Glutamatergic neuron (in vitro differentiated cells): ENCODE measurements at regions not wholly inside any gene's neighbourhood (a gene's known extent, or its start where the extent isn't known, plus 50 kb on each side); places are given as distances from the start of the nearest gene placed in this dataset.

ENCODE experiments used
- DNase-seq: peaks from one replicate; pipeline ENCODE4 v3.0.0; 2022
- H3K27ac Mint-ChIP-seq: one replicate; pipeline ENCODE4 v1.8.0; 2020; ENCODE audit warnings: mild to moderate bottlenecking, mixed read lengths, inconsistent platforms; ENCODE audit not compliant: unreplicated experiment
- H3K27me3 Mint-ChIP-seq: one replicate; pipeline ENCODE4 v1.8.0; 2020; ENCODE audit warnings: mild to moderate bottlenecking, moderate library complexity, mixed read lengths, inconsistent platforms; ENCODE audit not compliant: unreplicated experiment
- H3K36me3 Mint-ChIP-seq: one replicate; pipeline ENCODE4 v1.8.0; 2020; ENCODE audit warnings: mild to moderate bottlenecking, mixed read lengths, inconsistent platforms; ENCODE audit not compliant: unreplicated experiment
- H3K4me1 Mint-ChIP-seq: one replicate; pipeline ENCODE4 v1.8.0; 2020; ENCODE audit warnings: mild to moderate bottlenecking, low read depth, mixed read lengths, inconsistent platforms; ENCODE audit not compliant: unreplicated experiment
- H3K4me3 Mint-ChIP-seq: one replicate; pipeline ENCODE4 v1.8.0; 2020; ENCODE audit warnings: mild to moderate bottlenecking, mixed read lengths, inconsistent platforms; ENCODE audit not compliant: unreplicated experiment
- H3K9me3 Mint-ChIP-seq: one replicate; pipeline ENCODE4 v1.8.0; 2020; ENCODE audit warnings: mild to moderate bottlenecking, moderate library complexity, mixed read lengths, inconsistent platforms; ENCODE audit not compliant: unreplicated experiment
- TF ChIP-seq, protein P1 (sequence below): fragments of 200-600 bp; sonication (generic); IDR thresholded peaks from one replicate; pipeline ENCODE4 v1.5.0; 2021; ENCODE audit not compliant: partially characterized antibody, unreplicated experiment

- H3K27ac Mint-ChIP-seq: no peak overlapping the region
- no peaks in the 10 kb centered on the region for H3K9me3 Mint-ChIP-seq
- no peak for DNase-seq
Observed at GRCh38 chr16:26688105-26688504, 378.6 kb upstream of the C16orf82 start.

GRCh38 chr16:26688699-26689098 is 378.0 kb upstream of the C16orf82 start:
- H3K4me1 Mint-ChIP-seq: no peaks in the 10 kb centered on the region
- no peak overlapping the region for H3K4me3 Mint-ChIP-seq
- TF ChIP-seq, protein P1, sequence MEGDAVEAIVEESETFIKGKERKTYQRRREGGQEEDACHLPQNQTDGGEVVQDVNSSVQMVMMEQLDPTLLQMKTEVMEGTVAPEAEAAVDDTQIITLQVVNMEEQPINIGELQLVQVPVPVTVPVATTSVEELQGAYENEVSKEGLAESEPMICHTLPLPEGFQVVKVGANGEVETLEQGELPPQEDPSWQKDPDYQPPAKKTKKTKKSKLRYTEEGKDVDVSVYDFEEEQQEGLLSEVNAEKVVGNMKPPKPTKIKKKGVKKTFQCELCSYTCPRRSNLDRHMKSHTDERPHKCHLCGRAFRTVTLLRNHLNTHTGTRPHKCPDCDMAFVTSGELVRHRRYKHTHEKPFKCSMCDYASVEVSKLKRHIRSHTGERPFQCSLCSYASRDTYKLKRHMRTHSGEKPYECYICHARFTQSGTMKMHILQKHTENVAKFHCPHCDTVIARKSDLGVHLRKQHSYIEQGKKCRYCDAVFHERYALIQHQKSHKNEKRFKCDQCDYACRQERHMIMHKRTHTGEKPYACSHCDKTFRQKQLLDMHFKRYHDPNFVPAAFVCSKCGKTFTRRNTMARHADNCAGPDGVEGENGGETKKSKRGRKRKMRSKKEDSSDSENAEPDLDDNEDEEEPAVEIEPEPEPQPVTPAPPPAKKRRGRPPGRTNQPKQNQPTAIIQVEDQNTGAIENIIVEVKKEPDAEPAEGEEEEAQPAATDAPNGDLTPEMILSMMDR: no peak
- peaks cover under 1% of the 10 kb centered on the region for H3K9me3 Mint-ChIP-seq
- peaks cover 4% of the 10 kb centered on the region for H3K27me3 Mint-ChIP-seq
- H3K36me3 Mint-ChIP-seq: peaks cover 5% of the 10 kb centered on the region
- no peak overlapping the region for H3K27ac Mint-ChIP-seq
- DNase-seq: no peak

More at GRCh38 chr16:26688105-26688504, 378.6 kb upstream of the C16orf82 start:
- no peaks in the 10 kb centered on the region for H3K4me1 Mint-ChIP-seq
- H3K4me3 Mint-ChIP-seq: no peak overlapping the region
- TF ChIP-seq, protein P1: no peak
- peaks cover 4% of the 10 kb centered on the region for H3K27me3 Mint-ChIP-seq
- peaks cover 5% of the 10 kb centered on the region for H3K36me3 Mint-ChIP-seq

- H3K4me1 Mint-ChIP-seq: no peaks in the 10 kb centered on the region
- TF ChIP-seq, protein P1: no peak
Observed at GRCh38 chr16:26692658-26693057, 374.1 kb upstream of the C16orf82 start.

DNA sequence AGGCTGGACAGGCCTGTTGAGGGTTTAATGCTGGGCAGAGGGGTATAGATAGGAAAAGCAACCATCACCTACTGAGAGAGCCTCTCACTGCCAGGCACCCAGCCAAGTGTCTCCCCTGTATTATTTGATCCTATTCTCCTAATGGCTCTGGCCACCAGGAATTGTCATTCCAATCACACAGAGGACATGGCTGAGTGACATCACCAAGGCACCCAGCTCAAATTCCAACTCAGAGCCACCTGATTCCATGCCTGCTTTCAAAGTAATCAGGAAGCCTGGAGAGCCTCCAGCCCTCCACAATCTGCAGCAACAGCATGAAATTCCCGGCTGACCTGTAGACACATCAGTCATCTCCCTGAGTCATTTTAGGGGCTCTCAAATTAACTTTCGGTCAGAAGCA is 368.9 kb upstream of the C16orf82 start:
- peaks cover 6% of the 10 kb centered on the region for H3K36me3 Mint-ChIP-seq
- no peaks in the 10 kb centered on the region for H3K27me3 Mint-ChIP-seq
- peaks cover 4% of the 10 kb centered on the region for H3K9me3 Mint-ChIP-seq
- TF ChIP-seq, protein P1: no peak
- no peak overlapping the region for H3K4me3 Mint-ChIP-seq
- H3K27ac Mint-ChIP-seq: no peak overlapping the region
- no peaks in the 10 kb centered on the region for H3K4me1 Mint-ChIP-seq
- DNase-seq: no peak

More at GRCh38 chr16:26692658-26693057, 374.1 kb upstream of the C16orf82 start:
- no peak overlapping the region for H3K4me3 Mint-ChIP-seq
- H3K27me3 Mint-ChIP-seq: peaks cover 4% of the 10 kb centered on the region
- peaks cover 2% of the 10 kb centered on the region for H3K9me3 Mint-ChIP-seq
- DNase-seq: no peak
- no peak overlapping the region for H3K27ac Mint-ChIP-seq
- peaks cover 5% of the 10 kb centered on the region for H3K36me3 Mint-ChIP-seq

DNA sequence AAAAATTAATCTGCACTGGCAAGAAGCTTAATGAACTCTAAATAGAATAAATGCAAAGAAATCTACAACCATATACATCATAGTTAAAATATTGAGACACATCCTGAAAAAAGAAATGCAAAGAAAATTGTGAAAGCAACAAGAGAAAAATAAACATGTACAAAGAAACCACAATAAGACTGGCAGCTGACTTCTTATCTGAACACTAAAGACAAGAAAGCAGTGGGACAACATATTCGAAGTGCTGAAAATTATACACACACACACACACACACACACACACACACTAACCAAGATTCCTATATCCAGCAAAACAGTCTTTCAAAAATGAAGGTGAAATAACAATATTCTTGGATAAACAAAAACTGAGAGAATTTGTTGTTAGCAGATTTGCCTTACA is 366.5 kb upstream of the C16orf82 start:
- Mint-ChIP-seq H3K36me3 (peaks cover 6% of the 10 kb centered on the region), H3K27me3 (no peaks in the 10 kb centered on the region), H3K27ac (no peak overlapping the region), H3K4me3 (no peak overlapping the region), H3K9me3 (peaks cover 4% of the 10 kb centered on the region), H3K4me1 (no peaks in the 10 kb centered on the region)
- TF ChIP-seq, protein P1: no peak
- no peak for DNase-seq
